T-helper 1 cell treated with Interleukin-12 subunit alpha and Interleukin-12 subunit beta and Interleukin-4 antibody, amounts not matched to agents 30 ng/mL and 1 ng/mL, for 36 hours (primary cell): ENCODE measurements at regions not wholly inside any gene's neighbourhood (a gene's known extent, or its start where the extent isn't known, plus 50 kb on each side); places are given as distances from the start of the nearest gene placed in this dataset.

Experiments
- intact Hi-C: fragments of 100-400 bp; cut with micrococcal nuclease; formaldehyde crosslinking; loops from one replicate; pipeline ENCODE4 v1.15.1; 2024

GRCh38 chr7:69162931-69163670 is 435.2 kb upstream of the AUTS2 start:
- intact Hi-C loops = no loop called here

- intact Hi-C loops = no loop called here
Observed at GRCh38 chr7:69166979-69167516, 431.2 kb upstream of the AUTS2 start.

GRCh38 chr7:69169386-69169785 is 428.9 kb upstream of the AUTS2 start:
- intact Hi-C loops = no loop called here

- intact Hi-C loops = no loop called here
Observed at GRCh38 chr7:69172357-69173077, 425.8 kb upstream of the AUTS2 start.

- intact Hi-C loops = no loop called here
Observed at GRCh38 chr7:69173341-69173740, 424.9 kb upstream of the AUTS2 start.

GRCh38 chr7:69173846-69174245 is 424.4 kb upstream of the AUTS2 start:
- intact Hi-C loops = no loop called here

GRCh38 chr7:69176841-69177240 is 421.4 kb upstream of the AUTS2 start:
- intact Hi-C loops = no loop called here

GRCh38 chr7:69177461-69177861 is 420.8 kb upstream of the AUTS2 start:
- intact Hi-C loops = no loop called here

GRCh38 chr7:69177941-69178494 is 420.3 kb upstream of the AUTS2 start:
- intact Hi-C loops = no loop called here

- intact Hi-C loops = no loop called here
Observed at GRCh38 chr7:69180662-69181061, 417.6 kb upstream of the AUTS2 start.

- intact Hi-C loops = no loop called here
Observed at GRCh38 chr7:69182596-69183467, 415.4 kb upstream of the AUTS2 start.

GRCh38 chr7:69184339-69184738 is 413.9 kb upstream of the AUTS2 start:
- intact Hi-C loops = no loop called here

GRCh38 chr7:69185170-69185569 is 413.1 kb upstream of the AUTS2 start:
- intact Hi-C loops = no loop called here

GRCh38 chr7:69186974-69187373 is 411.3 kb upstream of the AUTS2 start:
- intact Hi-C loops = no loop called here

GRCh38 chr7:69187824-69188333 is 410.4 kb upstream of the AUTS2 start:
- intact Hi-C loops = no loop called here

GRCh38 chr7:69189406-69189805 is 408.9 kb upstream of the AUTS2 start:
- intact Hi-C loops = no loop called here

GRCh38 chr7:69190025-69190424 is 408.2 kb upstream of the AUTS2 start:
- intact Hi-C loops = no loop called here

GRCh38 chr7:69190763-69191162 is 407.5 kb upstream of the AUTS2 start:
- intact Hi-C loops = no loop called here

- intact Hi-C loops = no loop called here
Observed at GRCh38 chr7:69192134-69192533, 406.1 kb upstream of the AUTS2 start.

GRCh38 chr7:69193061-69193460 is 405.2 kb upstream of the AUTS2 start:
- intact Hi-C loops = no loop called here

- intact Hi-C loops = no loop called here
Observed at GRCh38 chr7:69196593-69196992, 401.7 kb upstream of the AUTS2 start.
